ENCODE measurements at regions not wholly inside any gene's neighbourhood (a gene's known extent, or its start where the extent isn't known, plus 50 kb on each side); places are given as distances from the start of the nearest gene placed in this dataset.

- DNase-seq: no peak
Observed at GRCh38 chr2:217749008-217749407, 253.8 kb downstream of the TNS1 start.

- DNase-seq: no peak
Observed at GRCh38 chr2:217746808-217747207, 256.0 kb downstream of the TNS1 start.

- no peak for DNase-seq
Observed at GRCh38 chr2:217743966-217744761, 258.6 kb downstream of the TNS1 start.

- no peak for DNase-seq
Observed at GRCh38 chr2:217743407-217743806, 259.4 kb downstream of the TNS1 start.

- no peak for DNase-seq
Observed at GRCh38 chr2:217742841-217743240, 260.0 kb downstream of the TNS1 start.

- DNase-seq: no peak
Observed at GRCh38 chr2:217742276-217742675, 260.5 kb downstream of the TNS1 start.

GRCh38 chr2:217741381-217741955 is 261.3 kb downstream of the TNS1 start:
- no peak for DNase-seq

- no peak for DNase-seq
Observed at GRCh38 chr2:217740756-217741155, 262.0 kb downstream of the TNS1 start.

GRCh38 chr2:217740178-217740577 is 262.6 kb downstream of the TNS1 start:
- DNase-seq: no peak

GRCh38 chr2:217739741-217740140 is 263.1 kb downstream of the TNS1 start:
- no peak for DNase-seq

- no peak for DNase-seq
Observed at GRCh38 chr2:217738061-217738460, 264.7 kb downstream of the TNS1 start.

GRCh38 chr2:217736776-217737550 is 265.8 kb downstream of the TNS1 start:
- no peak for DNase-seq

- DNase-seq: no peak
Observed at GRCh38 chr2:217735899-217736298, 266.9 kb downstream of the TNS1 start.

- DNase-seq: no peak
Observed at GRCh38 chr2:217735034-217735433, 267.8 kb downstream of the TNS1 start.

GRCh38 chr2:217733461-217733860 is 269.3 kb downstream of the TNS1 start:
- no peak for DNase-seq

GRCh38 chr2:217732992-217733391 is 269.8 kb downstream of the TNS1 start:
- DNase-seq: no peak

- no peak for DNase-seq
Observed at GRCh38 chr2:217731805-217732204, 271.0 kb downstream of the TNS1 start.

GRCh38 chr2:217729421-217730053 is 273.3 kb downstream of the TNS1 start:
- DNase-seq: peak; percentile 45

- DNase-seq: no peak
Observed at GRCh38 chr2:217727801-217728200, 275.0 kb downstream of the TNS1 start.

GRCh38 chr2:217725409-217725808 is 277.4 kb downstream of the TNS1 start:
- no peak for DNase-seq

- no peak for DNase-seq
Observed at GRCh38 chr2:217724471-217724870, 278.3 kb downstream of the TNS1 start.

- DNase-seq: no peak
Observed at GRCh38 chr2:217723981-217724380, 278.8 kb downstream of the TNS1 start.

GRCh38 chr2:217722883-217723472 is 279.8 kb downstream of the TNS1 start:
- DNase-seq: no peak

Data from NCI-H2227 treated with DMSO at 0.1 percent for 48 hours (cell line).